Duodenal mucosa (tissue), 2 donors: ENCODE measurements at regions not wholly inside any gene's neighbourhood (a gene's known extent, or its start where the extent isn't known, plus 50 kb on each side); places are given as distances from the start of the nearest gene placed in this dataset.

Experiments
- H3K27ac ChIP-seq: one replicate; pipeline ENCODE4 v1.7.0; 2013; ENCODE audit warnings: low read depth, low read length
- H3K27me3 ChIP-seq, 2 donors: one replicate each; pipeline ENCODE4 v1.7.0; 2013; ENCODE audit warnings: low read length in 2 of 2, control low read depth in 1 of 2; ENCODE audit not compliant: insufficient read depth in 2 of 2, control insufficient read depth in 1 of 2
- H3K36me3 ChIP-seq, 2 donors: one replicate each; pipeline ENCODE4 v1.7.0; 2013; ENCODE audit warnings: low read length in 2 of 2, control low read depth in 1 of 2; ENCODE audit not compliant: insufficient read depth in 2 of 2, control insufficient read depth in 1 of 2
- H3K4me1 ChIP-seq, 2 donors: one replicate each; pipeline ENCODE4 v1.7.0; 2013; ENCODE audit warnings: low read length in 2 of 2, control low read depth in 1 of 2; ENCODE audit not compliant: insufficient read depth in 2 of 2, control insufficient read depth in 1 of 2
- H3K4me3 ChIP-seq, 2 donors: one replicate each; pipeline ENCODE4 v1.7.0; 2013; ENCODE audit warnings: low read length in 2 of 2, low read depth in 1 of 2
- H3K9ac ChIP-seq, 2 donors: one replicate each; pipeline ENCODE4 v1.7.0; 2013; ENCODE audit warnings: low read length in 2 of 2, low read depth in 1 of 2
- H3K9me3 ChIP-seq, 2 donors: one replicate each; pipeline ENCODE4 v1.7.0; 2013; ENCODE audit warnings: low read length in 2 of 2, control low read depth in 1 of 2; ENCODE audit not compliant: control insufficient read depth in 1 of 2

- no peaks in the 10 kb centered on the region for H3K4me1 ChIP-seq
- no peaks in the 10 kb centered on the region for H3K27me3 ChIP-seq
These were observed 691.3 kb downstream of the EPM2A start for GRCh38 chr6:145043926-145044500.

DNA sequence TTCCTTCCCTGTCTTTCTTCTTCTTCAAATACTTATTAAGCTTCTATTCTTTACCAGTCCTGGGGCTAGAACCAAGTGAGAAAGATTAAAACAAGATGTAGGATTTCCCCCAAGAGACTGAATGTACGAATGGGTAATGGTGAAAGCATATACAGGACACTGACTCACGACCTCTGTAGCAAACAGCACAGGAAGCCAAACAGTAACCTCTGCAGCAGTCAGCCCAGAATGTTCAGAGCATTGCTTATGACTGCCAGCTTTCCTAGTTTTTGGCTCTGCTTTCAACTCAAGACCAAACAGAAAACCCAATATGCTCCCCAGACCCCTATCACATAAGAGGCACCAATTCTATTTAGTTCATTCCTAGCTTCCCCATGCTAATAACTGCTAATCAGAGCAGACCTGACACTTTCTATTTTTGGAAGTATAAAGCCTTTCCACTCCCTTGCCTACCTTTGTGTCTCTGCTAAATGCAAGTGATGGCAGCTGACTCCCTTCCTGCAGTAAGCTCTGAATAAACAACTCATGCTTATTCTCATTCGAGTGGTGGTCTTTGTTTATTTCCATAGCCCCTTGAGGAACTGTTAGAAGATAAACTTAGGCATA, 690.6 kb downstream of the EPM2A start:
- H3K4me1 ChIP-seq, result no peaks in the 10 kb centered on the region
- H3K9ac ChIP-seq, result no peak overlapping the region
- no peak overlapping the region for H3K27ac ChIP-seq
- no peak overlapping the region for H3K4me3 ChIP-seq
- H3K9me3 ChIP-seq, result no peaks in the 10 kb centered on the region
- H3K36me3 ChIP-seq, result no peaks in the 10 kb centered on the region
- no peaks in the 10 kb centered on the region for H3K27me3 ChIP-seq

More at GRCh38 chr6:145043926-145044500, 691.3 kb downstream of the EPM2A start:
- H3K4me3 ChIP-seq, result no peak overlapping the region
- H3K9me3 ChIP-seq, result no peaks in the 10 kb centered on the region
- no peaks in the 10 kb centered on the region for H3K36me3 ChIP-seq
- no peak overlapping the region for H3K27ac ChIP-seq
- H3K9ac ChIP-seq, result no peak overlapping the region

- no peaks in the 10 kb centered on the region for H3K36me3 ChIP-seq
- no peaks in the 10 kb centered on the region for H3K9me3 ChIP-seq
- H3K4me1 ChIP-seq, result no peaks in the 10 kb centered on the region
- H3K27ac ChIP-seq, result no peak overlapping the region
- H3K9ac ChIP-seq, result no peak overlapping the region
- no peaks in the 10 kb centered on the region for H3K27me3 ChIP-seq
- H3K4me3 ChIP-seq, result no peak overlapping the region
These were observed 689.7 kb downstream of the EPM2A start for GRCh38 chr6:145045582-145045981.

GRCh38 chr6:145047891-145048290, 687.4 kb downstream of the EPM2A start:
- H3K36me3 ChIP-seq, result no peaks in the 10 kb centered on the region
- no peak overlapping the region for H3K27ac ChIP-seq
- no peak overlapping the region for H3K4me3 ChIP-seq
- H3K4me1 ChIP-seq, result no peaks in the 10 kb centered on the region
- no peaks in the 10 kb centered on the region for H3K9me3 ChIP-seq
- no peak overlapping the region for H3K9ac ChIP-seq
- H3K27me3 ChIP-seq, result no peaks in the 10 kb centered on the region

DNA sequence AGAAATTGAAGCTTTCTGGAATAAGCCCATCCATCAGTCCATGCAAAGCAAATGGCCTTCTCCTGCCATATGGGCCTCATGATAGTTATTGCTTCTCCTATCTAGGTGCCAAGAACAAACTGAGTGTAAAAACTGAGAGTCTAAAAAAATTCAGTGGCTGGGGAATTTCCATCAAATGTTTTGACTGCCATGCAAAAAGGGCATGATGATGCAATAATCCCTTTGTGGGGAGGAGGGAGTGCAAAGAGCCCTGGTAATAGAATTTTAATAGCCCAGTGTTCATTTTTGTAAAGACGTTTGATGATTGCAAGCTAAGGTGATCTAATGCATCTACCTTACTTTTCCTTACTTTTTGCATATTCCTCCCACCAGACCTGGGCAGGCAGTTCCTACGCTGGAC, 683.7 kb downstream of the EPM2A start:
- H3K9me3 ChIP-seq, result no peaks in the 10 kb centered on the region
- H3K27me3 ChIP-seq, result no peaks in the 10 kb centered on the region
- no peaks in the 10 kb centered on the region for H3K36me3 ChIP-seq
- H3K9ac ChIP-seq, result no peak overlapping the region
- no peak overlapping the region for H3K27ac ChIP-seq
- no peak overlapping the region for H3K4me3 ChIP-seq
- no peaks in the 10 kb centered on the region for H3K4me1 ChIP-seq

GRCh38 chr6:145055567-145055966, 679.8 kb downstream of the EPM2A start:
- Histone ChIP-seq H3K9ac (no peak overlapping the region), H3K36me3 (no peaks in the 10 kb centered on the region), H3K4me3 (no peak overlapping the region), H3K27ac (no peak overlapping the region), H3K27me3 (no peaks in the 10 kb centered on the region), H3K9me3 (no peaks in the 10 kb centered on the region), H3K4me1 (no peaks in the 10 kb centered on the region)

DNA sequence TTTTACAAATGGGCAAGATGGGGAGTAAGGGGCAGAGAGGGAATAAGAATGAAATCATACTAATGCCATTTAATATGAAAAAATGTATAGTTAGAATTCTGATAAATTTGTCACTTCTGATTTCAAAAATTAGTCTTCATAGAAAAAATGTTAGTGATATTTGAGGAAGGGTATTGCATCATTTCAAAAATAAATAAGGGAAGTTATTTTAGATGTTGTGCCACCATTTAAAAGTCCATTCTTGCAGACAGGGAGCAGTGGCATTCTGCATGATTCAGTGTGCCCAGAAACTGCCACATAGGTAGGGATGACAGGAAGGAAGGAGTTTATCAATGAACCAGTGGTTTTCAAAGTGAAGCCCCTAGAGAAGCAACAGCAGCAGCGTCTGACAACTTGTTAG, 674.6 kb downstream of the EPM2A start:
- no peaks in the 10 kb centered on the region for H3K27me3 ChIP-seq
- H3K36me3 ChIP-seq, result no peaks in the 10 kb centered on the region
- no peaks in the 10 kb centered on the region for H3K9me3 ChIP-seq
- no peak overlapping the region for H3K27ac ChIP-seq
- no peak overlapping the region for H3K4me3 ChIP-seq
- no peaks in the 10 kb centered on the region for H3K4me1 ChIP-seq
- no peak overlapping the region for H3K9ac ChIP-seq

- no peaks in the 10 kb centered on the region for H3K9me3 ChIP-seq
These were observed 672.2 kb downstream of the EPM2A start for GRCh38 chr6:145063091-145063490.

DNA sequence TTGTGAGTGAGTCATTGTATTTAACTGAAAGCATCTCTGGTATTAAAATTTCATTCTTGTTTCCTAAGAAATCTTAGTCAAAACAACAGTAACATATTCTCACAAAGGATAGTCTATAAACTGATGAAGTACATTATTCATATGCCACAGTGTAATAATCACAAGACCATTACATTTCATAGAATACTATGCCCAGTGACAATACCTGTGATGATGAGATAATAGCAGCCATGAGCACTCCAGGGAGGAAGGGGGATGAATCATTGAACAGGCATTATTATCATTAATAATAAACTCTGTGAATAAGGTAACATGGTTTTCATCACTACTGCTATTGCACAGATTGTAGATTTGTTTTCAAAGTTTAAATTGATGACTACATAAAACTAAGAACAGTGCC, 667.9 kb downstream of the EPM2A start:
- H3K4me1 ChIP-seq, result no peaks in the 10 kb centered on the region
- H3K27me3 ChIP-seq, result no peaks in the 10 kb centered on the region
- no peak overlapping the region for H3K4me3 ChIP-seq
- no peak overlapping the region for H3K27ac ChIP-seq
- no peaks in the 10 kb centered on the region for H3K9me3 ChIP-seq
- no peaks in the 10 kb centered on the region for H3K36me3 ChIP-seq
- H3K9ac ChIP-seq, result no peak overlapping the region

More at GRCh38 chr6:145063091-145063490, 672.2 kb downstream of the EPM2A start:
- Histone ChIP-seq H3K27ac (no peak overlapping the region), H3K9ac (no peak overlapping the region), H3K4me1 (no peaks in the 10 kb centered on the region), H3K36me3 (no peaks in the 10 kb centered on the region), H3K4me3 (no peak overlapping the region), H3K27me3 (no peaks in the 10 kb centered on the region)

GRCh38 chr6:145068577-145068976, 666.7 kb downstream of the EPM2A start:
- Histone ChIP-seq H3K4me1 (no peaks in the 10 kb centered on the region), H3K9ac (no peak overlapping the region), H3K27ac (no peak overlapping the region), H3K9me3 (no peaks in the 10 kb centered on the region), H3K27me3 (no peaks in the 10 kb centered on the region), H3K36me3 (no peaks in the 10 kb centered on the region), H3K4me3 (no peak overlapping the region)
